COLO668 (cell line): ENCODE measurements at regions not wholly inside any gene's neighbourhood (a gene's known extent, or its start where the extent isn't known, plus 50 kb on each side); places are given as distances from the start of the nearest gene placed in this dataset.
"Not testable (repeated sequence)": the region's sequence is repeated elsewhere in the genome, so short reads cannot be mapped to it uniquely, and the experiment has no call there.

Experiments used
- DNase-seq: peaks from one replicate; lab custom pipeline; 2025; ENCODE audit not compliant: unreplicated experiment; lab: John Stamatoyannopoulos, UW

DNA sequence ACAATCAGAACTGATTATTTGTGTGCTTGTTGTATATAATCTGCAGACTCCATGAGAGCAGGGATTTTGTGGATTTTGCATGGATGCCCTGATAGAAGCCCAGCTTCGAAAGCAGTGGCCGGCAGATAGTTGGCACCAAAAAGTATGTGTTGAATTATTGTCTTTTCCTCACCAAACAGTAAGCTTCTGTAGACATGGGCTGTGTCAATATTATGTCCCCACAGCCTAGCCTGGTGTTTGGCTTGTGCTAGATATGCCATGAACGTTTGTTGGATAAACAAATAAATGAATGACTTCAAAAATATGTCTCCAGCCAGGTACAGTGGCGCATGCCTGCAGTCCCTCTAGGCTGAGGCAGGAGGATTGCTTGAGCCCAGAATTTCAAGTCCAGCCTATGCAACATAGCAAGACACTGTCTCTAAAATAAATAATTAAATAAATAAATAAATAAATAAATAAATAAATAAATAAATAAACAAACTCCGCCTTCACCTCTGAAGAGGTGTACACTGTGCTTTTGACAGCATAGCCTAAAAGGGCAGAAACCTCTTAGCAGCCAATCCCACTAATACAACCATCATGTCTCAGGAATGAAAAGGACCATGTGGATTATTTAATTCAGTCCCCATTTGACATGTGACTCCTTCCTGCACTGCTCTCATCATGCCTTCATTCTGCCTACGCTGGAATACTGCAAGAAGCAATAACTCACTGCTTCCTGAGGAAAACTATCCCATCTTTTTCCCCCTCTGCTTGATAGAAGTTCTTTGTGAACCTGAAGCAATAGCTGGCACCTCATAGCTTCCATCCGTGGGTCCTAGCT, 335.2 kb downstream of the FBXW7 start:
- no peak for DNase-seq

DNA sequence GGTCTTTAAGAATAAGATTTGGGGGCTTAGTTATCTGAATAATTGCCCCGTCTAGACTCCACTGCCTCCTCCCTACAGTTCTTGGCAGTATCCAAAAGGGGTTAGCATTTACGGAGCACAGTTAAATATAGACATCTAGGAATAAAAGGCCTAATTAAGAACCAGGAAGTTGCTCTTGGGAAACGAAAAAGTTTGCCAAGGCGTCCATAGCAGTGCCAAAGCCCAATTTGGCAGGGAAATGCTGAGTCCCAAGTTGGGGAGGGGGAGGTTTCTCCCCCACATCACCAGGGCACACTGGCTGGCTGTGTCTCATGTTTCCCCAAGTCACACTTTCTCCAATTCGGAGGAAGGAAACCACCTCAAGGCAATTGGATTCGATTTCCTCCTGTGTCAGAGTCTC, 338.7 kb downstream of the FBXW7 start:
- DNase-seq, result no peak

DNA sequence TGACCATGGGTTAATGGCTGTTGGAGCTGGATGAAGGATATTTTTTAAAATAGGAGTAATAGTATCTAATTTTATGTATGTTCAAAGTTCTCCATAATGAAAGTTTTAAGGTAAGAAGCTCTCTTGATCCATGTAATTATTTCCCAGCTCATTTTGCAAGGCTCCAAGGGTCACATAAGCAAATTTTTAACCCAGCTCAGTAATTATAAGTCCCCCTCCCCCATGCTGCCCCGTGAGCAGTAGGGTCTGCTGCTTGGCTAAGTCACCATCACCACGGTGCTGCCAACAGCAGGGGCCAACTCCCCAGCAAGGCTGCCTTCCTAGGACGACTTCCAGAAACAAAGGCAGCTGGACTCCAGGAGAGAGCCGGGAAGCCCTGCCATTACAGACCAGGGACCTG, 340.0 kb downstream of the FBXW7 start:
- DNase-seq, result no peak

DNA sequence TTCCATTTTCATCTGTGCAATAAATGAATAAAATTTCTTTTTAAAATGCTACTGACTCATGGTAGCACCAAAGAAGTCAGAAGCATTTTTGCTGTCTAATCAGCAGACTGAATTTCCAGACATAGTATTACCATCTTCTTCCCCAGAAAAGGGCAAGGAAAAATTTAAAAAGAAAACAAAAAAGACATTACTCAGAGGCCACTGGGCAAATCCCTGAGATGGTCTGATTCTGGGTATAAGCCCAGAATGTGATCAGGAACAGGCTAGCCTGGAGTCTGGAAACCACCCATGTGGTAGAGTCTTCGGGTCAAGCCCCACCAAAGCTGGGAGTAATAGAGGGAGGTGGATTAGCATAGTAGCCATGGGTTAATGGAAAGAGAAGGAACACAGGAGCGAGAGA, 342.8 kb downstream of the FBXW7 start:
- no peak for DNase-seq

GRCh38 chr4:152190907-152191306, 345.0 kb downstream of the FBXW7 start:
- no peak for DNase-seq

GRCh38 chr4:152189451-152190179, 346.3 kb downstream of the FBXW7 start:
- peak; percentile 81 for DNase-seq

DNA sequence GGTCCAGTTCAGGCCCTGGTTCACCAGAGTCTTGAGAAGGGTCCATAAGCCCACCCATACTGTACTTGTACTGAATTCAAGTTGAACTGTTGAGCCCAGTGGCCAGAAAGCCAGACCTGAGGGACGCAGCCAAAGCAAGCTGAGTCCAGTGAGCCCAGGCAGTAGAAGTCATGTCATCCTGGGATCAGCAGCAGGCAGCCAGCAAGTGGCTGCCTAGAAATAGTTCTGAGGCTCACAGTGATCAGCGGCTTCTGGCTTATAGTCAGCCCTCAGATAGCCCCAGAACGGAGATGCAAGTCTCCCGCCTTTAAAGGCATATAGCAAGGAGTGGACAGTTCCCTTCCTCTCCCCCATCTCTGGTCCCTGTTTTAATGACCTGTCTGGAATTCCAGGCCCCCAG, 347.1 kb downstream of the FBXW7 start:
- no peak for DNase-seq

GRCh38 chr4:152187693-152188092, 348.2 kb downstream of the FBXW7 start:
- no peak for DNase-seq

GRCh38 chr4:152185786-152186550, 349.9 kb downstream of the FBXW7 start:
- DNase-seq, result no peak

DNA sequence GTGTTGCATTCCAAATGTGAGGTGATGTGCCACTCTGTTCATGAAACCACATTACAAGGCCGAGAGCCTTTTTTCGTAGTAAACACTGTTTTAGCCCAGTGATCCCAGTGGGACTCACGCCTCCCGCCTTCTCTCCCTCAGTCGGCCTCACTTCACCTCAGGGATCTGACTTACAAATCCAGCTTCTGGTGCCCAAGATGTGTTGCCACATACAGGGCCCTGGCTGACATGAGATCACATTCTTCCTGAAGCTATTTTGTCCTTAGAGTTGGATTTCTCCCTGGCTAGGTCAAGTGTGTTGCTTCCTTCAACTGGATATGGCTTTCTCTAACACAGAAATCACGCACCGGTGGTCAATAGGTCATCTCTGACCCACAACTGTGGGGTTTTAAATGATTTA, 354.7 kb downstream of the FBXW7 start:
- no peak for DNase-seq

DNA sequence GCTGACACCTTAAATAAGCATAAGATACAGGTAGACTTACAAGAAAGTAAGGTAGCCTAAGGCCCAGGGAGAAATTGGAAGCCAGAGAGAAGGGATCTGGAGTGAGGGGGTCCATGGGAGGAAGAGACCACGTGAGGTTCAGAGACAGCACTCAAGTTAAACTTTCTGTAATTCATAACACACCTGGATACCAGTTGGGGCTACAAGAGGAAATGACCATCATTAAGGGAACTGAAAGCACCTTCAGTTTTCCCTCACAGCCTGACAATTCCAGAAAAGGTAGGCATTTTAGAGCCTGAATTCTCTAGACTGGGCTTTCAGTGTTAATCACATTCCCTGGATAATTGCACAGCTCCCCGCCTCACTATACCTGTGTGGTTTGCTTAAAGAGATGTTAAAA, 355.5 kb downstream of the FBXW7 start:
- DNase-seq, result no peak

GRCh38 chr4:152177538-152177937, 358.4 kb downstream of the FBXW7 start:
- not testable (repeated sequence) for DNase-seq

DNA sequence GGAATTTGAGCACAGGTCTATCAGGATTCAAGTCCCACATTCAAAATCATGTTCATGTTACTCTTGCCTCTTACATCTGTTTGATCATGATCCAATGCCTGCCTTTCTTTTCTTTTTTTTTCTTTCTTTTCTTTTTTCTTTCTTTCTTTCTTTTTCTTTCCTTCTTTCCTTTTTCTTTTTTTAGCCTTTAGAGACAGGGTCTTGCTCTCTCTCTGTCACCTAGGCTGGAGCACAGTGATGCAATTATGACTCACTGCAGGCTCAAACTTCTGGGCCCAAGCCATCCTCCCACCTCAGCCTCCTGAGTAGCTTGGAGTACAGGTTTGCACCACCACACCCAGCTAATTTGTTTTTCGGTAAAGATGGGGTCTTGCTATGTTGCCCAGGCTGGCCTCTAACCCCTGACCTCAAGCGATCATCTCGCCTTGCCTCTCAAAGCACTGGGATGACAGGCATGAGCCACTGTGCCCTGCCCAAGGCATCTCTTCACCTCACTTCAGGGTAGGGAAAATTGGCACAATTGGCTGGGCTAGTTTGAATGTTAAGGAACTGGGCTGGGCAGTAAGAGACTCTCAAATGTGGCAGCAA, 359.2 kb downstream of the FBXW7 start:
- no peak for DNase-seq

DNA sequence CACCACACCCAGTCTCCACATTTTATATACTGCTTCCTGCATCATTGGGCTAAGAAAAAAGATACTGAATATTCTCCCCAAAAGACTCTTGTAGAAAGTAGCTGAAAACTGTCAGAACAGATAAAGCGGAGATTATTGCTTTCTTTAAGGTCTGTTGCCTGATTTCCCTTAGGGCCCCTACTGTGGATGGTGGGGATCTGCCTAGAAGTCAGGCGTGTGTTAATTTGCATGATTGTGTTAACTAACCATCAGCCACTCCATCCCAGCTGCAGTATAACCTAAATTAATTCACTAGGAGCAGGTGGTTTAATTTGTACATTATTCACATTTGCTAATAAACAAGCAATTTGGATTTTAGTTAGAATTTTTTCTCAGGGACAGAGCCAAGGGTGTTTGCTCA, 360.3 kb downstream of the FBXW7 start:
- DNase-seq, result no peak

- DNase-seq, result peak; percentile 13
These were observed 363.7 kb downstream of the FBXW7 start for GRCh38 chr4:152172146-152172545.

DNA sequence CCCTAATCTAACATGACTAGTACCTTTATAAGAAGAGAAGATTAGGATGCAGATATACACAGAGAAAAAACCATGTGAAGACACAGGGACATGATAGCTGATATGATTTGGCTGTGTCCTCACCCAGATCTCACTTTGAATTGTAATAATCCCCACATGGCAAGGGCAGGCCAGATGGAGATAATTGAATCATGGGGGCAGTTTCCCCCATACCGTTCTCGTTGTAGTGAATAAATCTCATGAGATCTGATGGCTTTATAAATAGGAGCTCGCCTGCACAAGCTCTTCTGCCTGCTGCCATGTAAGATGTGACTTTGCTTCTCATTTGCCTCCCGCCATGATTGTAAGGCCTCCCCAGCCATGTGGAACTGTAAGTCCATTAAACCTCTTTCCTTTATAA, 364.3 kb downstream of the FBXW7 start:
- no peak for DNase-seq

DNA sequence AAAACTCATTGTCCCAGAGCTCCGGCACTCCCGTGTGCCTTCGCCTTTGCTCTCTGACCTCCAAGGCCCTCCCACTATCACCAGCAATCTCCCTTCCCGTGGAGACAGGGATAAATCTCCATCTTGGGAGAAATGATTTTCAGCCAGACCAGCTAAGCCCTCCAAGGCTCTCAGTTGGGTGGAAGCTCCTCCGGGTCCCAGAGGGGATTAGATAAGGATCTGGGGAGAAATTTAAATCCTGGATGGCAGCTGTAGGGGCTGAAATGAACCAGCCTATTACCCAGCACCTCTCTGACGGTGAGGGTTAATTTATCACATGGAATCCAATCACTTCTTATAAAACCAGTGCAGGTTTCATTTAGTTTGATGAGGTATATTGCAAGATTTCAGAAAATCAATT, 366.2 kb downstream of the FBXW7 start:
- DNase-seq, result no peak

DNA sequence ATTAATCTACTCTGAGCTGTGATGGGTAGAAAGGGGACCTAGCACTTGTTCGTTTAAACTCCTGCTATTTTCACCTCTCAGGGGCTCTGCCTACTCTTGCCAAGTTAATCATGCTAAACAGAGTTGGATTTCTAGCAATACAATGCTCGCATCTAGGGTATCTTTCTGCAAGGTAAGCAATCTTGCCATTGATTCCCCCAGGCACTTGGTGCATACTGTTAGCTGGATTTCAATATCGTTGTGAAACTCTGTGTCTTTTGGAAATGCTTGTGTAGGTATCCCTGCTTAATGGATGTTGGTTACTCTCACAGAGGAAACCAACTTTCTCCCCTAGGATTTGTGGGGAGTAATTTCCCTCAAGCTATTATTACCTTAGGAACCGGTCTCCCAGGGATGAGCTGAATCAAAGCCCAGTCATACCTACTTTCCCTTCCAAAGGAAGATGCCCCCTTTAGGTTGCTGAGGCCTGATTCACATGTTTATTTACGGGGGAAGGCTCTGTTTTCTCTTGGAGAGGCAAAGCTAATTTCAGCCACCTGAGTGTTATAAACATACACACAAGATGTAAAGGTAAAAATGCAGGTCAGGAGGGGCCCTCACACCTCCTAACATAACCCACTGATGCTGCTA, 366.8 kb downstream of the FBXW7 start:
- no peak for DNase-seq

- DNase-seq, result no peak
These were observed 369.3 kb downstream of the FBXW7 start for GRCh38 chr4:152166567-152166966.

GRCh38 chr4:152165846-152166245, 370.0 kb downstream of the FBXW7 start:
- no peak for DNase-seq

DNA sequence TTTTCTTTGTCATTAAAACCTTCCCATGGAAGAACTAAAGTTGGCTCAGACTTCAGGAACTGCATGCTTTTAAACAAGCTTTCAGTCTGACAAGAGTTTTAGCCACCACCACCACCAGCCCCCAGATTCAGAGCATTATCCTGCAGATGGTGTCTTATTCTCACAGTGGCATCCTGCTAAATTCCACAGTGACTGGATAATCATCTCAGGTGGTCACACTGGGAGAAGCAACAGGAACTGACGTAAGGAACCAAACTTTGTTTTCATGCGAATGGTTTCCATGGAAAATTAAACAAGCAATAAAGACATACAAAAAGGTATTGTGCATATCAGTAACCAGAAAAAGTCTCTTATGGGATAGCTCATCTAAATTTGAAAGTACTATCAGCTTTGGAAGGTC, 370.7 kb downstream of the FBXW7 start:
- no peak for DNase-seq
